ENCODE measurements at regions not wholly inside any gene's neighbourhood (a gene's known extent, or its start where the extent isn't known, plus 50 kb on each side); places are given as distances from the start of the nearest gene placed in this dataset.

GRCh38 chr14:104389326-104390220 is 190.0 kb upstream of the C14orf180 start:
- no peak for TF ChIP-seq CTCF (conservative IDR thresholded peaks at IDR 0.05; ENCODE audit: low read depth, low read length)
- no peak for DNase-seq (ENCODE audit: low read depth)
- H3K4me3 ChIP-seq (ENCODE audit: low read depth, low read length) = no peak overlapping the region

DNA sequence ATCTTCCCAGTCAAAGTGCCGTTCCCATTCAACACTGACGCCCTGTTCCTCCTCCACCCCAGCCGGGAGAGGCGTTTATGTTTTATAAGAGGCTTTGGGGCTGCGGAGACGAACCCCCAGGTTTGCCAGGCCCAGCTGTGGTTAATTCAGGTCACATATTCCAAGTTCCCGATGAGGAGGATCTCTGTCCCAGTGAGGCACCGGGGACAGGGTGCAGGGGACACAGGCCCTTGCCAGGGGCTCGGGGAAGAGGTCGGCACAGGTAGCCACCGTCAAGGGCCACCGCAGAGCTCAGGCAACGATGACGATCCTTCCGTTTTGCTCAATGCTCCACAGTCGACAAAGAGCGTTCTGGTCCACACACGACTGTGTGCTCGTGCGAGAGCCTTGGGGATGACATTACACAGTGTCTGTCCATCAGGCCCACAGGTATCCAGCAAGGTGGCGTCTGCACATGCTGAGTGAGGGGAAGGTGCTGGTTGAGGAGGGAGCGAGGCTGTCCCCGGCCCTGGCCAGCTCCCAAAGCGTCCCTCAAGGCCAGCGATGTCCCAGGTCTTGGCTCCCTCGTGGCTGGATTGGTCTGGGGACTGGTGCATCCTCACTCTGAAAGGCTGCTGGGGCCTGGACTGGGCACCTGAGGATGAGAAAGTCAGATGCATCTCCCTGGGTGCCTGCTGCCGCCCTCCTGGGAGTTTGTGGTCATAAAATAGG is 189.2 kb upstream of the C14orf180 start:
- no peak overlapping the region for H3K4me3 ChIP-seq (ENCODE audit: low read depth, low read length)
- DNase-seq (ENCODE audit: low read depth) = no peak
- TF ChIP-seq CTCF (conservative IDR thresholded peaks at IDR 0.05; ENCODE audit: low read depth, low read length) = no peak

DNA sequence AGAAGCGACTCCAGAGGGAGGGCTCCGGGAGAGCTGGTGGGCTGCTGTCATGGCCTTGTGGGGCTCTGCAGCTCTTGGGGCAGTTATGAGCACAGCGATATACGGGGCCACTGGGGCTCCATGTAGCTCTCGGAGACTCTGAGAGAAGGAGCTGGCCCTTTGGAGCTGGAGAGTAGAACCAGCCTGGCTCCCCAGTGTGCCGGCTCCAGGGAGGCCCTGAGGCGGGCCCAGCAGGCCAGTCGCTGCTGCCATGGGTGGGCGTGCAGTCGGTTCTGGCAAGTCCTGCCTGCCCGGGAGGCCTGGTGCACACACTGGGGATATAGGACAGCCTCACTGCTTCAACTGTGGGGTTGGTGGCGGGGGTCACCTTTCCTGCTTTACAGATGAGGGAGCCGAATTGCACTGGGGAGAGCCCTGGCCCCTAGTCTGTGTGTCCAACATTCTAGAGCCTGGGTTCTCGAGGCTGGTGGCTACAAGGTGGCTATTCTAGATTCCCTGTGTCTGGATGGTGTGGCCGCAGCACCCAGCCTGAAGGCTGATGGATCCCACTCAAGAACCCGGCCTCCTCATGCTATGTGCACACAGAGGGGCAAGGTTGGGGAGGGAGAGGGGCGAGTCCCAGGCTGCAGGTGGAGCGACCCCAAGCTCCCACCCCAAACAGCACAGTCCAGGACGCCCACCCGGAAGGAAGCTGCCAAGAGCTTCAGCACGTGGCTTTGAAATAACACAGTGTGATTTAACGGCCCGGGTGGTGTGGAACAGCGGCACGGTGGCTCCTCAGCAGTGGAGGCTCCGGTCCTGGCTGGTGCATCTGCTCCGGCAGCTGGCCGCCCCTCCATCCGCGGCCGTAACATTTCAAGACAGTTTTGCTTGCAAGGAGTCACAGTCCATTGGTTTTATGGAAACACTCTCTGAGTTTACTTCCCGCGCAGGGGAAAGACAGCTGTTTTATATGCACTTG is 188.3 kb upstream of the C14orf180 start:
- no peak overlapping the region for H3K4me3 ChIP-seq (ENCODE audit: low read depth, low read length)
- DNase-seq (ENCODE audit: low read depth) = no peak
- no peak for TF ChIP-seq CTCF (conservative IDR thresholded peaks at IDR 0.05; ENCODE audit: low read depth, low read length)

GRCh38 chr14:104392001-104392395 is 187.6 kb upstream of the C14orf180 start:
- no peak overlapping the region for H3K4me3 ChIP-seq (ENCODE audit: low read depth, low read length)
- no peak for TF ChIP-seq CTCF (conservative IDR thresholded peaks at IDR 0.05; ENCODE audit: low read depth, low read length)
- DNase-seq (ENCODE audit: low read depth) = no peak

- H3K4me3 ChIP-seq (ENCODE audit: low read depth, low read length) = no peak overlapping the region
- DNase-seq (ENCODE audit: low read depth) = no peak
- TF ChIP-seq CTCF (conservative IDR thresholded peaks at IDR 0.05; ENCODE audit: low read depth, low read length) = no peak
Measured at GRCh38 chr14:104392396-104393198, 187.0 kb upstream of the C14orf180 start.
